SW480 (cell line): ENCODE measurements at regions not wholly inside any gene's neighbourhood (a gene's known extent, or its start where the extent isn't known, plus 50 kb on each side); places are given as distances from the start of the nearest gene placed in this dataset.

ENCODE experiments used
- DNase-seq: peaks from one replicate; pipeline ENCODE4 v3.0.0-alpha.2; 2016; ENCODE audit warnings: low spot score

DNA sequence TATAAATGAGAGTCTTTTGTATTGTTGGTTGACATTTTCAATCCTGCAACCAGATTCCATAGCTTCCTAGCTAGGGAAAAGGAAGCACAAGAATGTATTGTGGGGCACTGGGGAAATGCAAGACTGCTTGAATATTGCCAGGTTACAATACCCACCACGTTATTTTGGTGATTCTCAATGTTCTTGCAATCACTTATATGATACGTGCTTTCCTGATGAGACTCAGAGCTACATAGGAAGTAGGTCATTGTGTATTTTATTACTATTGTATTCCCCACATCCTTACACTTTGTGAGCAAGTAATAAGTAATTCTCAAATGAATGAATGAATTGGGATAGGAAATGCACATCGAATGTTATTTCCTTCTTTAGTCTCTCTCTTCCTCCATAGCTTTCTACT is 217.1 kb upstream of the CD180 start:
- DNase-seq = no peak

DNA sequence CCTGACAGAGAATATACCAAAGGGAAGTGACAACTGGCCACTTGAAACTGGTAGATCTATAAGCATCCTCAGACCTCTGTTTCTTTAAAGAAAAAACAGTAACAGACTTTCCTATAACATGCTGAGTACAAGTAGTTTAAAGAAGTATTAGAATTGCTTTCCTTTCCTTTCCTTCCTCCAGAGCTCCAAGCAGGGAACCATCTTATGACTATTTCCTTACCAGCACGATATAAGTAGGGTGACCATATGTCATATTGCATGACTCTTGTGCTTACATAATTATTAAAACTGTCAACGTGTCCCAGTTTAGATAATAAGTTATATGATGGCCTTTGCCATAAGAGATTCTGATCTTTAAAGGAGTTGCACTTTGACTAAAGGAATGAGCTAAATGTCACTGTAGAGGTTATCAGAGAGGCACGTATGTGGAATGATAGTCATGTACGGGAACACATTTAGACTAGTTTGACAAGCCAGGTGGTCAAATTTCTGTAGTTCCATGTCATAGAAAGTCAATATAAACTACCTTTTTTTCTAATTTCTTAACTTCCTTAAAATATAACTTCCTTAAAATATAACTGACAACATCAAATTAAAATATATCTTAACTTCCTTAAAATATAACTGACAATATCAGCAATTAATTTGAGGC is 212.7 kb upstream of the CD180 start:
- no peak for DNase-seq

DNA sequence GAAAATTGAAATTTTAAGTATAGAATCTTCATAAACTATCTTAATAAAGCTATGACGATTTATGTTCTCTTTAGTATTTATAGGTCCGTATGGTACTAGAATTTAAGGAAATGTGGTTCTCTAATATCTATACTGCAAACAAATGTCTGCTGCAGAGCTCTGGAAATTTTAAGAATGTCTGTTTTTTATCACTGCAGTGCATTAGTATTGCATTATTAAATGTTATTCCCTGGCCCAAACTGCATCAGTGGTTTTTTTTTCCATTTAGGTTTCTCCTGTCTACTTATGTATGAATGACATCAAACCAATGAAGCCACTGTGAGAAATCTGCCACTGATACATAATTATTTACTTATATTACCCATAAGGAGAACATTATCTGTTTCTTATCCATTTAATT is 211.4 kb upstream of the CD180 start:
- no peak for DNase-seq

DNA sequence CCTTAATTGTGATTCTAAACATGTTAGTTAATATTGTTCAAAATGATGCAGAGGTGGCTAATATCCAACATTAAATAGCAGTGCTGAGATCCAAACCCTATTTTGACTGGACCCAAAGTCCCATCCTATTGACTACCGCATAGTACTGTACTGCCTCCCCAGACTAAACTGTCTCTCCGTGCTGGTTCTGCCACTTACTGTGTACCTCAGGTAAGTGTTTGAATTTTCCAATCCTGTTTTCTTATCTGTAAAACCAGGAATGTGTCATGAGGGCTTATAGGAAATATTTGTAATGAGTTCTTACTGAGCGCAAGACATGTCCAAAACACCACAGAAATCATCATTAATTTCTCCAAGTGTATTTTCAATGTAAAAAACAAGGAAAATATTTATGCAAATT is 209.2 kb upstream of the CD180 start:
- no peak for DNase-seq

DNA sequence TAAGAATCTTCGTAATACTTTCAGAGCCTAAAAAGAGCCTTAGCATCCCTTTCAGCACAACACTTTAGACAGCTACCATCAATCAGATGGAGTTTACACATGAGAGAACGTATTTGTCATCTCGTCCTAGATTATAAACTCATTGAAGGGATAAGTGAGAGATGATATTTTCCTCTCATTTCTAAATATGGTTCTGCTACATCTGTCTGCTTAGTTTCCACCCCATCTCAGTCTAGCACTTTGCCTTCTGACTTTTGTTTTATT is 208.4 kb upstream of the CD180 start:
- no peak for DNase-seq

DNA sequence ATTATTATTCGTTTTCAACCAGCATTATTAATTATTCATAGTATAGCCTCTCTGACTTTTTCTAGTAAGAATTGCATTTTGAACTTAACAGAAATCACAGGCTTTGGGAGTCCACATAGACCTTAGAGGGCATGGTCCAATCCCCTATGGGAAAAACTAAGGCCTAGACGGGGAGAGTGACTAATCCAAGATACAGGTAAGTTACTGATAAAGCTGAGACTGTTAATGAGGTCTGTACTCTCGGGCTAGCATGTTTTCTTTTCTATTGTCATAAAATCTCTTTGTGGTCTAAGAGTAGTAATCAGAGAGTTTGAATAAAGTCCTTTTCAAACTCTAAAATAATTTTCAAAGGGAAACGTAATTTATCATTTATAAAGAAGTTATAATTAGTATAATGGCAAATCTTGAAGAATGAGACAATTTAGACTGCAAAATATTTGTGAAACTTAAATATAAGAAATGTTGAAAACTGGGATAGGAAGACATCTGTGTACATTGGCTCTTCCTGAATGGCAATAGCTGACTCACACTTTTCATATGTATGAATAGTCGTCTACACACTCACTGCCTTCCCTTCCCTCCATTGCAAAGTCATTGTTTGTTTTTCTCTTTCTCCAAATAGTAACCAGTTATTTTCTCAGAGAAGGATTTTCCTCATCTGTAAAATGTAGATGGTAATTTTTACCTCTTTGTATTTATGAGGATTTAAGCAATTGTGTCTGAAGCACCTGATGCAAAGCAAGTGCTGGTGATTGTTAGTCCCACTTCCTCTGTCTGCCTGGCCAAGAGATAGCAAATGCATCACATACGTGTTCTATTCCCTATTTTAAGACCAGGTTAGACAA is 207.9 kb upstream of the CD180 start:
- DNase-seq = no peak

DNA sequence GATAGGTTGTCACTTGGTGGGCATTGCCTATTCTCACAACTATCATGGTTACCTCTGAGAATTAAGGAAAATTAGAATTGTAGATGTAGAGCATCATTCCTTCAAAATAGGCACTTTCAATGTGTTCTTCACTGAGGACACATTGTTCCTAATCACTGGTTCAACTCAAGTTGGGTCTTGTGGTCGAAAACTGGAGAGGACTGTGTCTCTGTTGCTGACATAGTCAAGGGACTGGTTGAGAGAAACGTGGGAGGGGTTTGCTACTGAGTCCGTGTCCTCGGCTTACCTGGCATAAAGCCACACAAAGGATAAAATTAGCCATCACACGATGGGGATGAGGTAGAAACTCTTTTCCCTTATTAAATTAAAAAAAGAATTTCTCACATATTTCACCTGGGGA is 205.9 kb upstream of the CD180 start:
- DNase-seq = no peak

DNA sequence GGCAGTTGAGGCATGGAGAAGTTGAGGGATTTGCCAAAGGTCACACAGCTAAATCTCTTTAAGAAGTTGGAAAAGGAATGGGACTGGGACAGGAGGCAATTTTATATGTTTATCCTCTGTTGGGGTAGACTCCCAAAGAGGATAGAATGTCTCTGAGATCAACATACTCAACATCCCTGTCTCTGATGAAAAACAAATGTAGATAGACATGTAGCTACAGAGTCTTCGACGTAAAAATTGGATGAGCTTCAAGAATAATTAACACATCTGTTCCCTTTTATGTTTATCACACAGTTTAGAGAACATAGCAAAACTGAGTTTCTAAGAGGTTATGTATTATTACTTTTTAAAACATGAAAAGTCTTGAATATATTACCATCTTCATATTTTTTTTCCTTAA is 204.6 kb upstream of the CD180 start:
- DNase-seq = no peak

DNA sequence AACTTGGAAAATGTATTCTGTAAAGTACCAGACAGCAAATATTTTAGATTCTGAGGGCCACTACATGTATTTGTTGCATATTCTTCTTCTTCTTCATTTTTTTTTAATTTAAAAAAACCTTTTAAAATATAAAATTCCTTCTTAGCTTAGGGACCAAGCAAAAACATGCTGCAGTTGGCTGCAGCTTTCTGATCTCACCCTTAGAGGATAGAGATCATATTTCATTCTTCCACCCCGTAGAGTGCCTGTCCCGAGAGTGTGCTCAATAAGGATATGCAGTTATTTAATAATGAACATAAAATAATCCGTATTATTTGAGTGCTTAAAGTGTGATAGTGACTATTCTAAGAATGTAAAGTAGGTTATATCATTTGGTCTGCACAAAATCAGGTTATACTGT is 204.2 kb upstream of the CD180 start:
- no peak for DNase-seq

DNA sequence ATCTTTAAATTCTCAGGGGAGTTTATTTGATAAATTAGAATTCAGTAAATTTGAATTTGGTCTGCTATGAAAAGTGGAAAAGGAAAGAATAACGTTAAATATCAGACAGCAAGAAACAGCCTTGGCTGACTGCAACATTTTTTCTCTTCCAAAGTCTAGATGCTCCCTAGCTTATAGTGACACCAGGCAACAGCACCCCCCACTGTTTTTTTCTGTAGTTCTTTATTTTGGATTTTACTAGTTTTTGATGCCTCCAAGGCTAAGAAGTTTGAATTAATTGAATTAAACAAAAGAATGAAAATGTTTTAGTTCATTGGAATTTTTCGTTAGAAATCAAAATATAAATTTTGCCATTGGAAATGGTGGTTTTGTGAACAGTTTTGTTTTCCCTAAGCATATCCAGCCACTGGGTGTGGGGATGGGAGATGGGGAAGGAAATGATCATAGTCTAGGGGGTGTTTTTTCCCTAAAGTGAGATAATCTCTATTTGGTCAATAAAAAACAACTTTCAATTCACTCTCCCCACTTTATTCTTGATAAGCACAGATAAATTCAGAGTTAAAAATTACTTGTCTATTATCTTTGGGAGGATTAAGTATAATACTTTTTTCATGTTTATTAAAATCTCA is 199.3 kb upstream of the CD180 start:
- no peak for DNase-seq

DNA sequence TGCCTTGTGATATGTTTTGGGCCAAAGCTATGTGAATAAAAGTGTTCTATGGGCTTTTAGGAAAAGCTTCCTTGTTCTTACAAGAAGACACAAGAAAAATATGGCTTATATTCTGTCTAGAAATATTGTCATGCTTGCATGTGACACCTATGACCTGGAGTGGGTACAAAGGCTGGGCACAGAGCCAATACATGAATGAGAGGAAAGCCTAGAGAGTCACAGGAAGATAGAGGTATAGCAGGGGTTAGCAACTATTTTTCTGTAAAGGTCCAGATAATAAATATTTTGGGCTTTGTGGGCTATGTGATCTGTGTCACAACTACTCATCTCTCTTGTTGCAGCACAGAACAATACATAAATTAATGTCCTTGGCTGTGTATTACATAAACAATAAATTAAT is 196.6 kb upstream of the CD180 start:
- no peak for DNase-seq

DNA sequence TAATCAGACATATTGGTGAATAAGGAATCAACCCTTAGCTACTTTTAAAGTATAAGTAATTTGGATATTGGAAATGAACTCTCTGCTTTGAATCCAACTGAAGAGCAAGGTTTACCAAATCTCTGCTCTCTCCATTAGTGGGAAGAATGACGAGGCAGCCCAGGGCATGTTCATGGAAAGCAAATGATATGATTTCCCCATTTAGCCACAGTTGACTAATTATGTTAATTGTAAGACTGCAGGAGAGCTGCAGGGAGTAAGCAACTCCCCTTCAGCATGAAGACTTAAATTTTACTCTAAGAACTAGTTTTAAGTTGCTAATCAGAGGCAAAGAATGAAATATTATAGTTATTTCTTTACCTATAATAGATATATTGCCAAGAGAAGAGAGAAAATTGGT is 194.3 kb upstream of the CD180 start:
- no peak for DNase-seq

DNA sequence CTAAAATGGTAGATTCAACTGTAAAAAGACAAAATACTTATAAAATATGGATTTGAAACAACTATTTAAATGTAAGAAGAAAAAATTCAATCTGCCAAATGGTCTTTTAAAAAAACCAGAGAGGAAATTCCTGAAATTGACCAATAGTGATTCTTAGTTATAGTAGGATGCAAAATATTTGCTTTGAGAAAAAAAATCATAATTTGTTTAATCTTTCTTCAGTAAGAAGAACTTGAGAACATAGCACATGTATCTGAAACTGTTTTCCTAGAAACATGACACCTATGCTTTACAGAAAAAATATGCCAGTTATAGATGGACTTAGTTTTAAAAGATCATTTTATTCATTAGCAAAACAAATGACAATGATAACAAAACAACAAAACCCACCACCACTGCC is 186.9 kb upstream of the CD180 start:
- no peak for DNase-seq

DNA sequence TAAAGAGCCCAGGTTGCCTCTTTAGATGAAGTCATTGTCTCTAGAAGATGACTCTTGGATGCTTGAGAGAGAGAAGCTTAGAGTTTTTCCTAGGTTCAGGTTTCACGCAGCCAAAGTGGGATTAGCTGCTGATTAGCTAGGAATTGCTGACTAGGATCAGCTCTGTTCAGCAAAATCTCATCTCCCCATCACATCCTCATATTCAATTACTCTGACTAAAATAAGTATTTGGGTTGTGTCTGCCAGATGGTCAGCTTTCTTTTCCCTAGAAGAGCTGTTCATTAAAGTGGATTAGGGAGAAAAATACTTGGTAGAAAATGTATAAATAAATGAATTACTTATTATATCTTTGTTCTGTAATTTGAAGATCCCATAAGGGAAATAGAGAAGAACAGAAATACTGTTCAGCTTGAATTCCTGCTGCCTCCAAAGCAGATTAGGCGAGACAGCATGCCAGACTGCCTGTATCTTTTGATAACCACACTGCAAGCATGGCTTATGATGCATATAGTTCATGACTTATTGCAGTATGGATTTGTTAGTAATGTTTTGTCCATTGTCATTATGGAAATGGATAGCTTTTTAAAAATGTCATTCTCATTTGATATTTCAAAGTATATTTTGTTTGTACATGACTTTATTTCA is 184.8 kb upstream of the CD180 start:
- DNase-seq = no peak

DNA sequence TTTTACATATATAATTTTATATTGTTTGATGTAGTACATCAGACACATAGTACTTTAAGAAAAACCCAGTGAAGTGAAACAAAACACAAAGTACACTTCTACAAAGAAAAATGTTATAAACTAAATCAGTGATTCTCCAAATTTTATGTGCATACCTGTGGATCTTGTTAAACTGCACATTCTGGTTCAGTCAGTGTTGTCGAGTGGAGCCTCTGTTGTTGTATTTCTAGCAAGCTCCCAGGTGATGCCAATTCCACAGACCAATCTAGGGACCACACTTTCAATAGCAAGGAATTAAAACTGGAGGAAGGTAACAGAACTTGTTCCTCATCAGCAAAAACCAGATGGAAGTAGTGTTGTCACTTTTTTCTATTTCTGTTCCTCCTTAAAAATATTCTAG is 183.8 kb upstream of the CD180 start:
- no peak for DNase-seq

DNA sequence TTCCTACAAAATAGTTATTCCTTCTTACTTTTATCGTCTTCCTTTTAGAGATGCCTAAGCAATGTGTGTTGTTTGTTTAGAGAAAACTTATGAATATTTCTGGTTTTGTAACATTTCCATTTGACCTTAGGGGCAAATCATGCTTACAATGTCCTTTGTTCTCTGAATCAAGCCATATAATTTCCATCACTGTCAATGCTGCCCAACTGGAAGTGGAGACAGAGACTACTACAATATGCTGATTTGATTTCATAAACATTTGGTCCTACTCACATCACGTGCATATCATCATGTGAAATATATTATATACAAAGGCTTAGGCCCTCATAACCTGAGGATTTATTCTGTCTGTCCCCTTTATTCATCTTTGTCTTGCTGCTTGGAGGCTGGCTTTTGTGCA is 183.2 kb upstream of the CD180 start:
- no peak for DNase-seq

DNA sequence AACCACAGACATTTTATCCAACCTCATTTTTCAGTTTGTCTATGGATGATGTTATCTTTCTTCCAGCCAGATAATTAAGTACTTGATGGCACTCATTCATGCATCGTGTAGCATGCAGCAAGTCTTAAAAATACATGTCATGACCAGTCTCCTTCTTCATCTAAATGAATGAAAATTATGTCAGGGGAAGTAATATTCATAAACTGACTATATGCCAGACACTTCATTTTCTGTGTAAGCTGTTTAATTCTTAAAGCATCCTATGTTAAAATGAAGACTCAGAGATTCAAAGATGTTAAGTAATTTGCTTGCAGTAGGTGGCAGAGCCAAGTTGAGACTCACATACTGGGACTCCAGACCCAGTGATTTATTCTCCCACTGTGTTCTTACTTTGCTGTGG is 181.7 kb upstream of the CD180 start:
- no peak for DNase-seq

DNA sequence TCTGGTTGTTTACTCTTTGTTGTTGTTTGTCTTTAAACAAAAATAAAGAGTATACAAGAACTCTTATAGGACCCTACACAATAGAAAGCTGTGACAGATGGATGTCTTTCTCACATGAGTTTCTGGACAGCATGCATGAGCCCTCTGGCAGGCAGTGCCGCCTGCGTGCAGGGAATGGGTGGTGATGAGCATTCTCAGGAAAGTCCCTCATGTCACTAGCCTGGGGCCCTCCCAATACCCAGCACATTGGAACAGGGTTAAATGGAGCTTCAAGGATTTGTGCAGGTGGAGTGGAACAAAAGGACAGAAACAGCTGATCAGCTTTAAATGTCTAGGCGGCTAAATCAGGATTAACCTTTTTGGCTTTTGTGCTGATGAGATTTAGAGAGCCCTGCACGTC is 181.0 kb upstream of the CD180 start:
- DNase-seq = no peak

DNA sequence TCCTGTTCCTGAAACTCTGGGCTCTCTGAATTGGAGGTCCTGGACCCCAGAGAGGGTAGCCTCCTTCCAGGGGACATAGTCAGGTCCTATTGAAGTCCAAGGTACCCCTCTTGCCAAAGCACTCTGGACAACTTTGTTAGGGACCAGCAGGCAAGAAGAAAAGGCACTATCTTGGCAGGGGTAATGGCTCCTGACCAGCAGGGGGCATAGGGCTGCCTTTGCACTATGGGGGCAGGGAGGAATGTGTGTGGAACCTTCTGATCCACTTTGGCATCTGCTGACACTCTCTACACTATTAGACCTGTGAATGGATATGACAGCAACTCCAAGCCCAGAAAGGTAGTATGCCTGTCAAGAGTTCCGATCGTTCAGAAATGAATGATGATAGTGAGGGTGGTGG is 179.0 kb upstream of the CD180 start:
- DNase-seq = no peak

DNA sequence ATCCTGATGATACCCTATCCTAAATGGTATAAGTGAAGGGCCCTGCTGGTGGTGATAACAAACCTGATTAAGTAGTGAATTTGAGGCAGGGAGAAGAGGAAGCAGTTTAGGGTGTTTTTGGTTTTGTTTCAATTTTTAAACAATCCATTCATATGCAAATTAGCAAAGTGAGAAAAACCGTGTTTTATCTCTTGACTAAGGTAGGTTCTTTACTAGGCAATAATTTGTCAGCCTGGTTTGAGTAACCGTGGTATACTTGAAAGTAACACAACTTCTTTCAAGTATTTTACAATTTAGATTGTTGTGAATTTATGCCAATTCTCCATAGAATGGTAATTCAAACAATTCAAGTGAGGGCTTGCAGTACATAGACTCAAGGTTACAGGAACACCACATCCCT is 177.8 kb upstream of the CD180 start:
- DNase-seq = no peak

DNA sequence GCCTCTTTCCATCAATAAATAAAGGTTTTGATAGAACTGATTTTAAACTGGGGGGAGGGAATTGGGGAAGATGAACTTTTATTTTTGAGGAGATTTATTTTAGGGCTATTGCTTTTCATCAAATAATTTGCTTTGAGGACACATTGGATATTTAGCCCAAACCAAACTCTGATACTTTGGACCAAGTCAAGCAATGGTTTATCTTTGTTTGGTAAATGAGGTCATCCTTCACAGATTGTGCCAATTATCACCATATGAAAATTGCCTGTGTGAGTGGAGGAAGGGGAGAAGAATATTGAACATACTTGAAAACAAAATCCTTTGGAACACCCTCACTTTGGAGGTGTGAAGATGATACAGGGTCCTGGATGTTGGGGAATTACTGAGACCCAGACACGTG is 176.9 kb upstream of the CD180 start:
- no peak for DNase-seq

DNA sequence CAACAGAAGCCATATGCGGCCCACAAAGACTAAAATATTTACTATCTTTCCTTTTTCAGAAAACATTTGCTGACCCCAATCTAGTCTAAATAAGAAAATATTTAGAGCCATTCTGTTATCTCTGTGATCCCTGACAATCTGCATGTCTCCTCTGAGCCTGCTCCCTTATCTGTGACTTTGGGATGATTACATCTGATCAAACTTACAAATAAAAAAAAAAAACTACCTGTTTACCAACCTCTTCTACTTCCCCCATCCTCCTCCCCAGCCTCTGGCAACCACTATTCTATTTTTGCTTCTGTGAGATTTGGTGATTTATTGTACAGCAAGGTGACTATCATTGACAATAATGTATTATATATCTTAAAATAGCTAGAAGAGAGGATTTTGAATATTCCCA is 176.3 kb upstream of the CD180 start:
- no peak for DNase-seq

DNA sequence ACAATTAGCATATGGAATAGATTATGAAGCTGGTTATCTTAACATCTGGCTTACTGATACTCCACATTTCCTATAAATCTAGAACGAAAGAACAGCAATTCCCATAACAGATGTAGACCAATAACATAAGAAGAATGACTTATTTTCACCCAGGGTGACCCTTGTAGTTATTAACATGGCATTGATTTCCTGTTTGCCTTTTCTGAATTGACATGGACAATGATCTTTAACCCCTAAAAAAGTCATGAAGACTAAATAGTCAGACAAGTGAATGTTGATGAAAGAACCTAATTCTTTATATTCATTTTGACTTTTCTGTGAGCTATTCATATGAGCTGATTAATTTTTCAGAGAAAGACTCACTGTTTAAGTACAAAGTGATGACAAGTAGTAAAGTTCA is 175.3 kb upstream of the CD180 start:
- DNase-seq = no peak
